ENCODE measurements at regions not wholly inside any gene's neighbourhood (a gene's known extent, or its start where the extent isn't known, plus 50 kb on each side); places are given as distances from the start of the nearest gene placed in this dataset.

GRCh38 chr4:14236359-14236758 lies 608.8 kb upstream of the BOD1L1 start:
- H3K4me3 ChIP-seq = no peak overlapping the region
- TF ChIP-seq POLR2A (IDR thresholded peaks at IDR 0.05) (no peak), CTCF (IDR thresholded peaks at IDR 0.05) (no peak), EP300 (IDR thresholded peaks at IDR 0.05) (no peak), POLR2AphosphoS5 (IDR thresholded peaks at IDR 0.05) (no peak)
- no peaks in the 10 kb centered on the region for H3K27me3 ChIP-seq
- WGBS = 78% methylated on average over 2 of the region's 2 CpGs
- no peaks in the 10 kb centered on the region for H3K9me3 ChIP-seq
- H3K27ac ChIP-seq = no peak overlapping the region
- H3K4me1 ChIP-seq = peaks cover 6% of the 10 kb centered on the region
- H3K36me3 ChIP-seq = no peaks in the 10 kb centered on the region
- DNase-seq (ENCODE audit: low spot score in 2 of 2) = no peak

- Histone ChIP-seq H3K9me3 (no peaks in the 10 kb centered on the region), H3K27me3 (no peaks in the 10 kb centered on the region), H3K4me3 (no peak overlapping the region), H3K36me3 (no peaks in the 10 kb centered on the region), H3K27ac (no peak overlapping the region), H3K4me1 (peaks cover 3% of the 10 kb centered on the region)
- DNase-seq (ENCODE audit: low spot score in 2 of 2) = no peak
- TF ChIP-seq CTCF (IDR thresholded peaks at IDR 0.05) (no peak), EP300 (IDR thresholded peaks at IDR 0.05) (no peak), POLR2A (IDR thresholded peaks at IDR 0.05) (no peak), POLR2AphosphoS5 (IDR thresholded peaks at IDR 0.05) (no peak)
- WGBS = 84% methylated on average over 2 of the region's 2 CpGs
These were observed 610.4 kb upstream of the BOD1L1 start for GRCh38 chr4:14237911-14238310.

- no peaks in the 10 kb centered on the region for H3K36me3 ChIP-seq
- no peak for TF ChIP-seq POLR2AphosphoS5 (IDR thresholded peaks at IDR 0.05)
- no peak for TF ChIP-seq EP300 (IDR thresholded peaks at IDR 0.05)
- TF ChIP-seq CTCF (IDR thresholded peaks at IDR 0.05) = no peak
- no peak for TF ChIP-seq POLR2A (IDR thresholded peaks at IDR 0.05)
- no peak for DNase-seq (ENCODE audit: low spot score in 2 of 2)
- WGBS = 88% methylated on average over 3 of the region's 3 CpGs
- H3K9me3 ChIP-seq = no peaks in the 10 kb centered on the region
- H3K27me3 ChIP-seq = no peaks in the 10 kb centered on the region
- no peak overlapping the region for H3K27ac ChIP-seq
- no peak overlapping the region for H3K4me3 ChIP-seq
- H3K4me1 ChIP-seq = no peaks in the 10 kb centered on the region
These were observed 614.0 kb upstream of the BOD1L1 start for GRCh38 chr4:14241574-14241973.

- Histone ChIP-seq H3K36me3 (no peaks in the 10 kb centered on the region), H3K4me1 (no peaks in the 10 kb centered on the region), H3K4me3 (no peak overlapping the region), H3K27me3 (no peaks in the 10 kb centered on the region), H3K27ac (no peak overlapping the region), H3K9me3 (no peaks in the 10 kb centered on the region)
- TF ChIP-seq CTCF (IDR thresholded peaks at IDR 0.05) (no peak), POLR2A (IDR thresholded peaks at IDR 0.05) (no peak), POLR2AphosphoS5 (IDR thresholded peaks at IDR 0.05) (no peak), EP300 (IDR thresholded peaks at IDR 0.05) (no peak)
- DNase-seq (ENCODE audit: low spot score in 2 of 2) = no peak
- 73% methylated on average over 3 of the region's 3 CpGs for WGBS
These were observed 620.2 kb upstream of the BOD1L1 start for GRCh38 chr4:14247767-14248166.

GRCh38 chr4:14249226-14249625 lies 621.7 kb upstream of the BOD1L1 start:
- no peak overlapping the region for H3K4me3 ChIP-seq
- no peaks in the 10 kb centered on the region for H3K9me3 ChIP-seq
- TF ChIP-seq EP300 (IDR thresholded peaks at IDR 0.05) = no peak
- no peak for TF ChIP-seq POLR2A (IDR thresholded peaks at IDR 0.05)
- TF ChIP-seq POLR2AphosphoS5 (IDR thresholded peaks at IDR 0.05) = no peak
- no peak for TF ChIP-seq CTCF (IDR thresholded peaks at IDR 0.05)
- H3K4me1 ChIP-seq = no peaks in the 10 kb centered on the region
- no peak overlapping the region for H3K27ac ChIP-seq
- 79% methylated on average over 1 of the region's 1 CpG for WGBS
- DNase-seq (ENCODE audit: low spot score in 2 of 2) = no peak
- H3K36me3 ChIP-seq = no peaks in the 10 kb centered on the region
- H3K27me3 ChIP-seq = no peaks in the 10 kb centered on the region
